ENCODE measurements at regions not wholly inside any gene's neighbourhood (a gene's known extent, or its start where the extent isn't known, plus 50 kb on each side); places are given as distances from the start of the nearest gene placed in this dataset.

DNA sequence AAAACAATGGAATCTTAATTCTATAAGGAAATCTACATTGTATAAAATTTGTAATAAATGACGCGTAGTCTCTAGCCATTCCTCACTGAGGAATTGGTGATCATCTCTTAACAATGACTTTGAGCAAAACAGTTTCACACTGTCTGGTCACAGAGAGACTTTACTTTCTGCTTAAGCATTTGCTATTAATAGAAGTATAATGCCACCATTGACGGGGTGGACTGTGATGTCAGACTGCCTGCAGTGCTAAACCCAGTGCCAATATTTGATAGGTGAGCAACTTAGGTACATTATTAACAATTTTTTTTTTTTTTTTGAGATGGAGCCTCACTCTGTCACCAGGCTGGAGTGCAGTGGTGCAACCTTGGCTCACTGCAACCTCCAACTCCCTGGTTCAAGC is 494.9 kb upstream of the ADAMTS9 start:
- ChIA-PET RAD21 (ENCODE audit: low non-redundant PET in 1 of 2, low total read pairs in 2 of 2, uncharacterized antibody in 2 of 2, unreplicated experiment in 2 of 2) (no interaction called here), CTCF (no interaction called here)
- ATAC-seq = no peak

More for the DNA sequence above, 494.9 kb upstream of the ADAMTS9 start:
- no peak overlapping the region for H3K27ac ChIP-seq (ENCODE audit: low read depth, low read length)
- no peak overlapping the region for H3K4me3 ChIP-seq (replicated peaks in 1 of 2; ENCODE audit: low read depth in 1 of 2, low read length in 2 of 2)
- no peak for DNase-seq (ENCODE audit: low read depth, low spot score)
- POLR2A ChIA-PET = no interaction called here
- H3K79me2 ChIP-seq (ENCODE audit: insufficient read depth, low read length) = no peaks in the 10 kb centered on the region
- H4K20me1 ChIP-seq (ENCODE audit: insufficient read depth) = no peaks in the 10 kb centered on the region
- H3K9ac ChIP-seq (ENCODE audit: low read length) = no peak overlapping the region
- intact Hi-C loops (cut with micrococcal nuclease) = no loop called here
- no peaks in the 10 kb centered on the region for H3K4me1 ChIP-seq (ENCODE audit: control insufficient read depth in 1 of 2, insufficient read depth in 2 of 2, low read length in 2 of 2)
- BruUV-seq (replicated peaks) = no TSS peak
- TF ChIP-seq FOSL1 (IDR thresholded peaks at IDR 0.05; ENCODE audit: low read depth) (no peak), CBX3 (IDR thresholded peaks at IDR 0.05; ENCODE audit: low read depth) (no peak), ELF1 (IDR thresholded peaks at IDR 0.05; ENCODE audit: borderline replicate concordance, low read depth) (no peak), EGR1 (IDR thresholded peaks at IDR 0.05; ENCODE audit: low read depth) (no peak), ZNF274 (IDR thresholded peaks at IDR 0.05; ENCODE audit: low read depth, low read length) (no peak), EZH2phosphoT487 (IDR thresholded peaks at IDR 0.05; ENCODE audit: borderline replicate concordance) (no peak), RAD21 (IDR thresholded peaks at IDR 0.05; ENCODE audit: low read depth) (no peak), POLR2AphosphoS5 (IDR thresholded peaks at IDR 0.05; ENCODE audit: low read depth, low read length) (no peak)
- TF ChIP-seq, protein P1, sequence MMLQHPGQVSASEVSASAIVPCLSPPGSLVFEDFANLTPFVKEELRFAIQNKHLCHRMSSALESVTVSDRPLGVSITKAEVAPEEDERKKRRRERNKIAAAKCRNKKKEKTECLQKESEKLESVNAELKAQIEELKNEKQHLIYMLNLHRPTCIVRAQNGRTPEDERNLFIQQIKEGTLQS (IDR thresholded peaks at IDR 0.05) = no peak
- TF ChIP-seq, protein P2, sequence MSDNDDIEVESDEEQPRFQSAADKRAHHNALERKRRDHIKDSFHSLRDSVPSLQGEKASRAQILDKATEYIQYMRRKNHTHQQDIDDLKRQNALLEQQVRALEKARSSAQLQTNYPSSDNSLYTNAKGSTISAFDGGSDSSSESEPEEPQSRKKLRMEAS (IDR thresholded peaks at IDR 0.05) = no peak
- TF ChIP-seq, protein P3, sequence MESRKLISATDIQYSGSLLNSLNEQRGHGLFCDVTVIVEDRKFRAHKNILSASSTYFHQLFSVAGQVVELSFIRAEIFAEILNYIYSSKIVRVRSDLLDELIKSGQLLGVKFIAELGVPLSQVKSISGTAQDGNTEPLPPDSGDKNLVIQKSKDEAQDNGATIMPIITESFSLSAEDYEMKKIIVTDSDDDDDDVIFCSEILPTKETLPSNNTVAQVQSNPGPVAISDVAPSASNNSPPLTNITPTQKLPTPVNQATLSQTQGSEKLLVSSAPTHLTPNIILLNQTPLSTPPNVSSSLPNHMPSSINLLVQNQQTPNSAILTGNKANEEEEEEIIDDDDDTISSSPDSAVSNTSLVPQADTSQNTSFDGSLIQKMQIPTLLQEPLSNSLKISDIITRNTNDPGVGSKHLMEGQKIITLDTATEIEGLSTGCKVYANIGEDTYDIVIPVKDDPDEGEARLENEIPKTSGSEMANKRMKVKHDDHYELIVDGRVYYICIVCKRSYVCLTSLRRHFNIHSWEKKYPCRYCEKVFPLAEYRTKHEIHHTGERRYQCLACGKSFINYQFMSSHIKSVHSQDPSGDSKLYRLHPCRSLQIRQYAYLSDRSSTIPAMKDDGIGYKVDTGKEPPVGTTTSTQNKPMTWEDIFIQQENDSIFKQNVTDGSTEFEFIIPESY (IDR thresholded peaks at IDR 0.05; ENCODE audit: extremely low read depth, insufficient replicate concordance, low read length) = no peak
- no peaks in the 10 kb centered on the region for H3K9me3 ChIP-seq (ENCODE audit: control insufficient read depth in 1 of 2, insufficient read depth in 1 of 2, low read depth in 1 of 2, low read length in 2 of 2)
- H3K4me2 ChIP-seq (ENCODE audit: low read length) = no peak overlapping the region
- no peak overlapping the region for H2AFZ ChIP-seq (ENCODE audit: low read depth, low read length, poor library complexity, severe bottlenecking)
- H3K9me2 ChIP-seq (ENCODE audit: insufficient read depth) = no peaks in the 10 kb centered on the region
- peaks cover 21% of the 10 kb centered on the region for H3K27me3 ChIP-seq (ENCODE audit: insufficient read depth, low read length)
- no peaks in the 10 kb centered on the region for H3K36me3 ChIP-seq (ENCODE audit: control insufficient read depth in 1 of 2, insufficient read depth in 2 of 2, low read length in 2 of 2)
